GM12878 (cell line): ENCODE measurements at regions not wholly inside any gene's neighbourhood (a gene's known extent, or its start where the extent isn't known, plus 50 kb on each side); places are given as distances from the start of the nearest gene placed in this dataset.

Experiments used
- ELK1 ChIP-seq: IDR thresholded peaks from 2 replicates; pipeline ENCODE4 v1.6.1; 2012; ENCODE audit warnings: low read depth, low read length, improper control_type of control experiment
- GABPA ChIP-seq: IDR thresholded peaks from 2 replicates; pipeline ENCODE4 v1.6.1; 2014; ENCODE audit warnings: antibody characterized with exemption, low read depth, mild to moderate bottlenecking, inconsistent platforms
- HDAC2 ChIP-seq: fragments of 200-600 bp; sonication (generic); IDR thresholded peaks from 2 replicates; pipeline ENCODE4 v1.6.1; 2017
- MXI1 ChIP-seq: fragments of 150-350 bp; IDR thresholded peaks from 2 replicates; pipeline ENCODE4 v1.6.1; 2011; ENCODE audit warnings: low read depth, mild to moderate bottlenecking, inconsistent platforms, low read length, improper control_type of control experiment
- POLR2A ChIP-seq: IDR thresholded peaks from 2 replicates; pipeline ENCODE4 v1.6.1; 2011; ENCODE audit warnings: low read depth, mild to moderate bottlenecking, low read length
- SP1 ChIP-seq: IDR thresholded peaks from one replicate; pipeline ENCODE4 v1.6.1; 2011; ENCODE audit warnings: low read depth, low read length
- YY1 ChIP-seq: IDR thresholded peaks from 2 replicates; pipeline ENCODE4 v1.6.1; 2011; ENCODE audit warnings: low read depth, mild to moderate bottlenecking, low read length
- ZBTB33 ChIP-seq: fragments of 450-650 bp; IDR thresholded peaks from 2 replicates; pipeline ENCODE4 v1.6.1; 2017; ENCODE audit warnings: mild to moderate bottlenecking

GRCh38 chr1:96997717-96998116, 276.1 kb downstream of the PTBP2 start:
- TF ChIP-seq SP1: no peak
- no peak for TF ChIP-seq ELK1
- no peak for TF ChIP-seq ZBTB33
- TF ChIP-seq HDAC2: no peak
- no peak for TF ChIP-seq MXI1
- TF ChIP-seq YY1: no peak
- no peak for TF ChIP-seq GABPA
- TF ChIP-seq POLR2A: no peak
